Epithelial cell of proximal tubule (primary cell): ENCODE measurements at regions not wholly inside any gene's neighbourhood (a gene's known extent, or its start where the extent isn't known, plus 50 kb on each side); places are given as distances from the start of the nearest gene placed in this dataset.

Experiments
- DNase-seq: peaks from one replicate; pipeline ENCODE4 v3.0.0-alpha.2; 2011; ENCODE audit warnings: low read depth
- H3K4me3 ChIP-seq: 2 replicates; pipeline ENCODE4 v1.5.1; 2011; ENCODE audit warnings: low read depth, mild to moderate bottlenecking, low read length
- CTCF ChIP-seq: conservative IDR thresholded peaks from 2 replicates; pipeline ENCODE4 v1.5.1; 2012; ENCODE audit warnings: low read depth, mild to moderate bottlenecking, low read length

- TF ChIP-seq CTCF: no peak
- no peak overlapping the region for H3K4me3 ChIP-seq
- no peak for DNase-seq
Observed at GRCh38 chr4:61049018-61049417, 151.1 kb upstream of the ADGRL3 start.

DNA sequence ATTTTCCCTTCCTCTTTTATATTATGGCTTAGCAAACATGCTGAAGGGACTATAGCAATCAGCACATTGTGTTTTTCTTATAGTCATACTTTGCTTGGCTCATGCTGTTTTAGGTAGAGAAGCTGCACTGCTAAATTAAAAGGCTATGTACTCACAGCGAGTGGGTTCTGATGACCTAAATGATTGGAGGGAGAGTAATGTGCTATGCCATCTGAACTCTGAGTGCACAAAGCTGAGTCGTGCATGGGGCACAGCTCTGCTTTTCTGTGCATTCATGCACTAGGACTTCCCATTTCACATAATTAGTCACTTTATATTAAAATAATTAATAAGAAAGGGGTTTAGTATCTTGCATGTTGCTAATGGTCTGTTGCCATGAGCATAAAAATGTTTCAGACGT lies 132.7 kb upstream of the ADGRL3 start:
- no peak for DNase-seq
- no peak overlapping the region for H3K4me3 ChIP-seq
- TF ChIP-seq CTCF: no peak

DNA sequence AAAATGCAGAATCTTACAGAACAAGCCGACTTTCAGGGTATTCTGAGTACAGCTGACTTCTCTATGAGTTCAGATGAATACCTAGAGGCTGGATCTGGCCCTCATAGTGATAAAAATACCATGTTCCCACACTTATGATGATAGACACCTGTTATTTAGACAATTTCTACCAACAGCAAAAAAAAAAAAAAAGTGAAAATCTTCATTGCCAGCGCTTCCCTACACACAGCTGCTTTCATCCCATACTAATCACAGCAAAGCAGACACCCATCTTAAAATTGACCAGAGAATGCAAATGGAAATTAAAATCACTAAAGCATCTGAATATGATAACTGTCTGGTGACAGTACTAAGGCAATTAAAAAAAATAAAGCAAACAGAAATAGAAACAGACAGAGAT lies 132.1 kb upstream of the ADGRL3 start:
- no peak for TF ChIP-seq CTCF
- no peak overlapping the region for H3K4me3 ChIP-seq
- DNase-seq: no peak

- no peak for DNase-seq
- no peak for TF ChIP-seq CTCF
- H3K4me3 ChIP-seq: no peak overlapping the region
Observed at GRCh38 chr4:61068745-61069144, 131.4 kb upstream of the ADGRL3 start.

GRCh38 chr4:61070269-61070668 lies 129.9 kb upstream of the ADGRL3 start:
- no peak for TF ChIP-seq CTCF
- no peak overlapping the region for H3K4me3 ChIP-seq
- DNase-seq: no peak

DNA sequence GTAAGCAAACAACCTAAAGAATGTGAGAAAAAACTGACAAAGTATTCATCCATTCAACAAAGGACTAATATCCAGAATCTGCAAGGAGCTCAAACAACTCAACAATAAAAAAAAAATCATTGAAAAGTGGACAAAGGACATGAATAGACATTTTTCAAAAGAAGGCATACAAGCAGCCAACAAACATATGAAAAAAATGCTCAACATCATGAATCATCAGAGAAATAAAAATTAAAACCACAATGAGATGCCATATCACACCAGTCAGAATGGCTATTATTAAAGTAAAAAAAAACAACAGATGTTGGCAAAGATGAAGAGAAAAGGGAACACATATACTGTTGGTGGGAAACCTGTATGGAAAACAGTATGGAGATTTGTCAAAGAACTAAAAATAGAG lies 120.7 kb upstream of the ADGRL3 start:
- DNase-seq: no peak
- no peak for TF ChIP-seq CTCF
- no peak overlapping the region for H3K4me3 ChIP-seq

- no peak overlapping the region for H3K4me3 ChIP-seq
- no peak for TF ChIP-seq CTCF
- no peak for DNase-seq
Observed at GRCh38 chr4:61079976-61080375, 120.2 kb upstream of the ADGRL3 start.
